NT2/D1 (cell line): ENCODE measurements at regions not wholly inside any gene's neighbourhood (a gene's known extent, or its start where the extent isn't known, plus 50 kb on each side); places are given as distances from the start of the nearest gene placed in this dataset.

Experiments used
- DNase-seq: peaks from one replicate; pipeline ENCODE4 v3.0.0-alpha.2; 2011; ENCODE audit warnings: low read depth, low spot score
- H3K27me3 ChIP-seq: 2 replicates; pipeline ENCODE4 v1.6.0; 2011; ENCODE audit warnings: mild to moderate bottlenecking; ENCODE audit not compliant: insufficient read length, insufficient read depth
- H3K36me3 ChIP-seq: 2 replicates; pipeline ENCODE4 v1.6.1; 2011; ENCODE audit warnings: mild to moderate bottlenecking, low read length, mixed read lengths; ENCODE audit not compliant: insufficient read depth, insufficient read length
- H3K4me1 ChIP-seq: 2 replicates; pipeline ENCODE4 v1.5.1; 2011; ENCODE audit not compliant: insufficient read depth, insufficient read length
- H3K4me3 ChIP-seq: 2 replicates; pipeline ENCODE4 v1.5.1; 2011; ENCODE audit warnings: low read depth; ENCODE audit not compliant: insufficient read length
- H3K9ac ChIP-seq: 2 replicates; pipeline ENCODE4 v1.6.0; 2011; ENCODE audit warnings: low read depth; ENCODE audit not compliant: insufficient read length
- H3K9me3 ChIP-seq: 2 replicates; pipeline ENCODE4 v1.5.1; 2011; ENCODE audit warnings: mild to moderate bottlenecking, low read length; ENCODE audit not compliant: insufficient read depth
- SUZ12 ChIP-seq: IDR thresholded peaks from 2 replicates; pipeline ENCODE4 v1.6.1; 2011; ENCODE audit not compliant: insufficient read length, insufficient read depth; ENCODE audit errors: extremely low read depth
- YY1 ChIP-seq: IDR thresholded peaks from 2 replicates; pipeline ENCODE4 v1.6.1; 2011; ENCODE audit not compliant: insufficient read length, insufficient read depth
- ZNF274 ChIP-seq: IDR thresholded peaks from 2 replicates; pipeline ENCODE4 v1.6.1; 2011; ENCODE audit warnings: mild to moderate bottlenecking, low read depth, low read length

GRCh38 chr4:60175241-60175640, 1024.9 kb upstream of the ADGRL3 start:
- no peak for DNase-seq
- H3K36me3 ChIP-seq = no peaks in the 10 kb centered on the region
- TF ChIP-seq SUZ12 = no peak
- TF ChIP-seq ZNF274 = no peak
- TF ChIP-seq YY1 = no peak

GRCh38 chr4:60187428-60187827, 1012.7 kb upstream of the ADGRL3 start:
- Histone ChIP-seq H3K4me3 (no peak overlapping the region), H3K9me3 (no peaks in the 10 kb centered on the region), H3K27me3 (no peaks in the 10 kb centered on the region), H3K9ac (no peak overlapping the region), H3K36me3 (no peaks in the 10 kb centered on the region), H3K4me1 (no peaks in the 10 kb centered on the region)
- DNase-seq = no peak
- TF ChIP-seq SUZ12 (no peak), ZNF274 (no peak), YY1 (no peak)

More at GRCh38 chr4:60175241-60175640, 1024.9 kb upstream of the ADGRL3 start:
- no peak overlapping the region for H3K4me3 ChIP-seq
- no peaks in the 10 kb centered on the region; the same call in 1 of the 2 replicates for H3K9me3 ChIP-seq
- no peak overlapping the region for H3K9ac ChIP-seq
- no peaks in the 10 kb centered on the region for H3K4me1 ChIP-seq
- no peaks in the 10 kb centered on the region for H3K27me3 ChIP-seq

- TF ChIP-seq SUZ12 (no peak), ZNF274 (no peak), YY1 (no peak)
- no peaks in the 10 kb centered on the region for H3K9me3 ChIP-seq
Measured at GRCh38 chr4:60189286-60189685, 1010.8 kb upstream of the ADGRL3 start.

GRCh38 chr4:60194214-60194613, 1005.9 kb upstream of the ADGRL3 start:
- Histone ChIP-seq H3K4me3 (no peak overlapping the region), H3K27me3 (no peaks in the 10 kb centered on the region), H3K9me3 (no peaks in the 10 kb centered on the region), H3K4me1 (no peaks in the 10 kb centered on the region), H3K9ac (no peak overlapping the region), H3K36me3 (no peaks in the 10 kb centered on the region)
- DNase-seq = no peak
- no peak for TF ChIP-seq YY1

More at GRCh38 chr4:60189286-60189685, 1010.8 kb upstream of the ADGRL3 start:
- H3K36me3 ChIP-seq = no peaks in the 10 kb centered on the region
- H3K9ac ChIP-seq = no peak overlapping the region
- DNase-seq = no peak
- H3K4me1 ChIP-seq = no peaks in the 10 kb centered on the region
- H3K27me3 ChIP-seq = no peaks in the 10 kb centered on the region
- no peak overlapping the region for H3K4me3 ChIP-seq

GRCh38 chr4:60195256-60195655, 1004.9 kb upstream of the ADGRL3 start:
- no peaks in the 10 kb centered on the region for H3K4me1 ChIP-seq
- no peak for TF ChIP-seq YY1
- TF ChIP-seq SUZ12 = no peak
- no peak for TF ChIP-seq ZNF274
- no peak overlapping the region for H3K4me3 ChIP-seq
- H3K9me3 ChIP-seq = no peaks in the 10 kb centered on the region
- no peaks in the 10 kb centered on the region for H3K27me3 ChIP-seq
- H3K9ac ChIP-seq = no peak overlapping the region
- DNase-seq = no peak
- no peaks in the 10 kb centered on the region for H3K36me3 ChIP-seq

GRCh38 chr4:60201052-60201673, 999.0 kb upstream of the ADGRL3 start:
- TF ChIP-seq SUZ12 = no peak
- TF ChIP-seq ZNF274 = no peak
- TF ChIP-seq YY1 = no peak
- Histone ChIP-seq H3K4me3 (no peak overlapping the region), H3K9me3 (no peaks in the 10 kb centered on the region), H3K9ac (no peak overlapping the region), H3K36me3 (no peaks in the 10 kb centered on the region), H3K27me3 (no peaks in the 10 kb centered on the region), H3K4me1 (no peaks in the 10 kb centered on the region)
- peak; percentile 30 for DNase-seq

GRCh38 chr4:60209588-60209987, 990.5 kb upstream of the ADGRL3 start:
- DNase-seq = no peak
- H3K9ac ChIP-seq = no peak overlapping the region
- H3K27me3 ChIP-seq = no peaks in the 10 kb centered on the region
- no peaks in the 10 kb centered on the region for H3K4me1 ChIP-seq
- TF ChIP-seq SUZ12 = no peak
- no peak for TF ChIP-seq YY1
- no peak for TF ChIP-seq ZNF274
- no peak overlapping the region for H3K4me3 ChIP-seq
- peaks cover 14% of the 10 kb centered on the region; the same call in 1 of the 2 replicates for H3K9me3 ChIP-seq
- no peaks in the 10 kb centered on the region for H3K36me3 ChIP-seq

GRCh38 chr4:60215906-60216305, 984.2 kb upstream of the ADGRL3 start:
- Histone ChIP-seq H3K4me1 (no peaks in the 10 kb centered on the region), H3K27me3 (no peaks in the 10 kb centered on the region), H3K9ac (no peak overlapping the region), H3K36me3 (no peaks in the 10 kb centered on the region), H3K9me3 (no peaks in the 10 kb centered on the region), H3K4me3 (no peak overlapping the region)
- no peak for DNase-seq
- TF ChIP-seq ZNF274 (no peak), YY1 (no peak), SUZ12 (no peak)
